OCI-LY7 (cell line): ENCODE measurements at regions not wholly inside any gene's neighbourhood (a gene's known extent, or its start where the extent isn't known, plus 50 kb on each side); places are given as distances from the start of the nearest gene placed in this dataset.
"Not testable (repeated sequence)": the region's sequence is repeated elsewhere in the genome, so short reads cannot be mapped to it uniquely, and the experiment has no call there.

Source experiments
- BruUV-seq: library from RNA; stranded (reverse); fragments of 400-500 nt; replicated peaks from 2 replicates; lab custom pipeline; 2021; lab: Mats Ljungman, UMichigan
- CTCF ChIA-PET: fragments of 300-600 bp; sonication (Branson Sonifier 250); formaldehyde crosslinking; loops from one replicate; lab custom pipeline; 2022; ENCODE audit warnings: antibody characterized with exemption; ENCODE audit not compliant: unreplicated experiment; lab: Charles Lee
- POLR2A ChIA-PET: fragments of 300-600 bp; sonication (Branson Sonifier 250); formaldehyde crosslinking; loops from one replicate; lab custom pipeline; 2022; ENCODE audit warnings: antibody characterized with exemption; lab: Charles Lee
- DNase-seq: peaks from one replicate; pipeline ENCODE4 v3.0.0-alpha.2; 2015; ENCODE audit warnings: low spot score
- H2AFZ ChIP-seq: fragments of 200-600 bp; sonication (generic), shearing (Covaris generic); 2 replicates; pipeline ENCODE4 v1.6.1; 2014; ENCODE audit warnings: mild to moderate bottlenecking, antibody characterized with exemption, low read length, moderate library complexity
- H3K27ac ChIP-seq: fragments of 200-600 bp; sonication (generic); 2 replicates; pipeline ENCODE4 v1.5.1; 2014; ENCODE audit warnings: mixed run types, low read depth, mild to moderate bottlenecking, moderate library complexity, low read length, inconsistent platforms; ENCODE audit not compliant: poor library complexity, severe bottlenecking
- H3K36me3 ChIP-seq: fragments of 200-600 bp; sonication (generic); 2 replicates; pipeline ENCODE4 v1.6.1; 2014; ENCODE audit warnings: mild to moderate bottlenecking, antibody characterized with exemption, low read length, moderate library complexity, mixed read lengths; ENCODE audit not compliant: insufficient read depth
- H3K4me1 ChIP-seq: fragments of 200-600 bp; sonication (generic); 2 replicates; pipeline ENCODE4 v1.5.1; 2014; ENCODE audit warnings: mild to moderate bottlenecking, low read length; ENCODE audit not compliant: insufficient read depth, poor library complexity, severe bottlenecking
- H3K4me2 ChIP-seq: fragments of 200-600 bp; sonication (generic); 2 replicates; pipeline ENCODE4 v1.6.1; 2014; ENCODE audit warnings: mild to moderate bottlenecking, low read length
- H3K4me3 ChIP-seq: fragments of 200-600 bp; sonication (generic); 2 replicates; pipeline ENCODE4 v1.5.1; 2014; ENCODE audit warnings: mild to moderate bottlenecking, low read depth, low read length; ENCODE audit not compliant: poor library complexity, severe bottlenecking
- H3K79me2 ChIP-seq: fragments of 200-600 bp; sonication (generic); 2 replicates; pipeline ENCODE4 v1.6.1; 2016; ENCODE audit warnings: low read depth, mild to moderate bottlenecking, low read length, moderate library complexity, mixed read lengths; ENCODE audit not compliant: insufficient read depth
- H3K9me2 ChIP-seq: fragments of 200-600 bp; sonication (generic); 2 replicates; pipeline ENCODE4 v1.6.1; 2016; ENCODE audit warnings: mild to moderate bottlenecking, low read length, mixed read lengths; ENCODE audit not compliant: insufficient read depth
- H3K9me3 ChIP-seq: fragments of 200-600 bp; sonication (generic); 2 replicates; pipeline ENCODE4 v1.6.1; 2014; ENCODE audit warnings: mild to moderate bottlenecking, mixed run types, low read length, mixed read lengths
- H4K20me1 ChIP-seq: fragments of 200-600 bp; sonication (generic); 2 replicates; pipeline ENCODE4 v1.6.1; 2014; ENCODE audit warnings: mild to moderate bottlenecking, antibody characterized with exemption, low read length, moderate library complexity, mixed read lengths; ENCODE audit not compliant: insufficient read depth
- CTCF ChIP-seq: fragments of 200-600 bp; sonication (generic); conservative IDR thresholded peaks from 2 replicates; pipeline ENCODE4 v1.5.1; 2014; ENCODE audit warnings: mild to moderate bottlenecking, antibody characterized with exemption, low read length, moderate library complexity, mixed read lengths
- EZH2phosphoT487 ChIP-seq: fragments of 200-600 bp; sonication (generic); IDR thresholded peaks from 2 replicates; pipeline ENCODE4 v1.6.1; 2018; ENCODE audit warnings: low read depth, borderline replicate concordance, mild to moderate bottlenecking, mixed run types, antibody characterized with exemption, low read length, moderate library complexity, mixed read lengths
- intact Hi-C: fragments of 100-400 bp; cut with micrococcal nuclease; formaldehyde crosslinking; loops from one replicate; pipeline ENCODE4 v1.10.0; 2022; ENCODE audit not compliant: unreplicated experiment

- ChIA-PET CTCF (no interaction called here), POLR2A (no interaction called here)
- H4K20me1 ChIP-seq, result no peaks in the 10 kb centered on the region
- no peaks in the 10 kb centered on the region for H3K4me1 ChIP-seq
- no peaks in the 10 kb centered on the region for H3K9me2 ChIP-seq
- H3K36me3 ChIP-seq, result no peaks in the 10 kb centered on the region
- intact Hi-C loops, result no loop called here
- BruUV-seq, result no TSS peak
- H3K4me3 ChIP-seq, result no peak overlapping the region
- no peak overlapping the region for H2AFZ ChIP-seq
- no peak overlapping the region for H3K4me2 ChIP-seq
- TF ChIP-seq CTCF (no peak), EZH2phosphoT487 (no peak)
- H3K79me2 ChIP-seq, result no peaks in the 10 kb centered on the region
- H3K9me3 ChIP-seq, result no peaks in the 10 kb centered on the region
- DNase-seq, result no peak
- no peak overlapping the region for H3K27ac ChIP-seq
These were observed 915.9 kb downstream of the UQCRFS1 start for GRCh38 chr19:28297036-28297435.

- Histone ChIP-seq H3K27ac (no peak overlapping the region), H4K20me1 (no peaks in the 10 kb centered on the region), H3K9me3 (no peaks in the 10 kb centered on the region), H2AFZ (no peak overlapping the region), H3K4me3 (no peak overlapping the region), H3K36me3 (no peaks in the 10 kb centered on the region), H3K79me2 (no peaks in the 10 kb centered on the region), H3K4me1 (no peaks in the 10 kb centered on the region), H3K9me2 (no peaks in the 10 kb centered on the region), H3K4me2 (no peak overlapping the region)
- BruUV-seq, result no TSS peak
- ChIA-PET CTCF (no interaction called here), POLR2A (no interaction called here)
- no peak for TF ChIP-seq CTCF
- TF ChIP-seq EZH2phosphoT487, result no peak
- intact Hi-C loops, result no loop called here
- DNase-seq, result no peak
These were observed 916.4 kb downstream of the UQCRFS1 start for GRCh38 chr19:28296506-28296905.

- H4K20me1 ChIP-seq, H3K27ac ChIP-seq, CTCF ChIA-PET, H3K9me2 ChIP-seq, H3K79me2 ChIP-seq, H3K4me2 ChIP-seq, H3K4me3 ChIP-seq, H3K9me3 ChIP-seq, H3K36me3 ChIP-seq, intact Hi-C loops, H3K4me1 ChIP-seq, H2AFZ ChIP-seq, DNase-seq, BruUV-seq: not testable (repeated sequence)
- POLR2A ChIA-PET, result interaction anchor here (1.1 kb wide), 1 partner anchor 9 kb away, joined by 3 read pairs; no protein-coding TSS in a partner anchor
These were observed 918.0 kb downstream of the UQCRFS1 start for GRCh38 chr19:28294975-28295374.
